Thoracic aorta (tissue), 2 donors: ENCODE measurements at regions not wholly inside any gene's neighbourhood (a gene's known extent, or its start where the extent isn't known, plus 50 kb on each side); places are given as distances from the start of the nearest gene placed in this dataset.

Experiments
- ATAC-seq: fragments of 150-250 bp; one replicate; pipeline ENCODE4 v1.8.0; 2017; ENCODE audit warnings: low read depth; ENCODE audit not compliant: insufficient number of reproducible peaks, low FRiP score
- DNase-seq: peaks from one replicate; pipeline ENCODE4 v3.0.0-alpha.2; 2020; ENCODE audit warnings: low spot score
- H3K27ac ChIP-seq, 2 donors: fragments of 200-600 bp; sonication (generic); 1 replicate in 1 of 2; 2 replicates in 1 of 2; pipeline ENCODE4 v1.5.1; 2016; ENCODE audit warnings: mild to moderate bottlenecking in 2 of 2, moderate library complexity in 2 of 2
- H3K27me3 ChIP-seq: fragments of 200-600 bp; sonication (generic); replicated peaks from 2 replicates; pipeline ENCODE4 v1.6.0; 2016; ENCODE audit warnings: mild to moderate bottlenecking; ENCODE audit not compliant: insufficient read depth
- H3K36me3 ChIP-seq: fragments of 200-600 bp; sonication (generic); one replicate; pipeline ENCODE4 v1.5.1; 2016
- H3K4me1 ChIP-seq, 2 donors: fragments of 200-600 bp; sonication (generic); 1 replicate in 1 of 2; 2 replicates in 1 of 2; pipeline versions ENCODE4 v1.5.1 to v1.6.0; 2016; ENCODE audit warnings: low read depth in 2 of 2, mild to moderate bottlenecking in 1 of 2; ENCODE audit not compliant: control insufficient read depth in 1 of 2
- H3K4me3 ChIP-seq: fragments of 200-600 bp; sonication (generic); 2 replicates; pipeline ENCODE4 v1.5.1; 2016; ENCODE audit warnings: mild to moderate bottlenecking
- H3K9me3 ChIP-seq: fragments of 200-600 bp; sonication (generic); 2 replicates; pipeline ENCODE4 v1.5.1; 2016
- TF ChIP-seq, protein P1 (sequence below): fragments of 200-600 bp; sonication (generic); IDR thresholded peaks from one replicate; pipeline ENCODE4 v1.5.1; 2019; ENCODE audit warnings: antibody characterized with exemption

DNA sequence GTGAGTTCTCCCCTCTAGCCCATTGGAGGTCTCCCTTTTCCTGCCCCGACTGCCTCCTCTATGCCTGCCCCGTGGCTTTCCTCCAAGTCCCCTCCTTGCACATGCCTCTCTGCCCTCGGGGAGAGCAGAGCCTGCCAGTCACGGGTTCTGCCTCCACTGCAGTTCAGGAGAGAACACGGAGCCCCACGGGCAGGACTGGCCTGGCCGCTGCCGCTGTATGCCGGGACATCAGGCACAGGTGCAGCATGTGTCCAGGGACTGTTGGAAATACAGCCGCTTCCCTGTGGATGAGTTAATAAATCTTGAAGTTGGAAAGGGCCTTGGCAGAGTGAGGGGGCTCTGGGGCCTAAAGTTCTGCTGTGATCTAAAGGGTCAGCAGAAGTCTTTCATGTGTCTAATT lies 676.6 kb downstream of the MATN1 start:
- Histone ChIP-seq H3K27ac (no peak overlapping the region), H3K4me1 (no peaks in the 10 kb centered on the region), H3K4me3 (no peak overlapping the region), H3K27me3 (no peaks in the 10 kb centered on the region), H3K9me3 (no peaks in the 10 kb centered on the region), H3K36me3 (no peaks in the 10 kb centered on the region)
- TF ChIP-seq, protein P1, sequence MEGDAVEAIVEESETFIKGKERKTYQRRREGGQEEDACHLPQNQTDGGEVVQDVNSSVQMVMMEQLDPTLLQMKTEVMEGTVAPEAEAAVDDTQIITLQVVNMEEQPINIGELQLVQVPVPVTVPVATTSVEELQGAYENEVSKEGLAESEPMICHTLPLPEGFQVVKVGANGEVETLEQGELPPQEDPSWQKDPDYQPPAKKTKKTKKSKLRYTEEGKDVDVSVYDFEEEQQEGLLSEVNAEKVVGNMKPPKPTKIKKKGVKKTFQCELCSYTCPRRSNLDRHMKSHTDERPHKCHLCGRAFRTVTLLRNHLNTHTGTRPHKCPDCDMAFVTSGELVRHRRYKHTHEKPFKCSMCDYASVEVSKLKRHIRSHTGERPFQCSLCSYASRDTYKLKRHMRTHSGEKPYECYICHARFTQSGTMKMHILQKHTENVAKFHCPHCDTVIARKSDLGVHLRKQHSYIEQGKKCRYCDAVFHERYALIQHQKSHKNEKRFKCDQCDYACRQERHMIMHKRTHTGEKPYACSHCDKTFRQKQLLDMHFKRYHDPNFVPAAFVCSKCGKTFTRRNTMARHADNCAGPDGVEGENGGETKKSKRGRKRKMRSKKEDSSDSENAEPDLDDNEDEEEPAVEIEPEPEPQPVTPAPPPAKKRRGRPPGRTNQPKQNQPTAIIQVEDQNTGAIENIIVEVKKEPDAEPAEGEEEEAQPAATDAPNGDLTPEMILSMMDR: no peak
- ATAC-seq: no peak
- no peak for DNase-seq

DNA sequence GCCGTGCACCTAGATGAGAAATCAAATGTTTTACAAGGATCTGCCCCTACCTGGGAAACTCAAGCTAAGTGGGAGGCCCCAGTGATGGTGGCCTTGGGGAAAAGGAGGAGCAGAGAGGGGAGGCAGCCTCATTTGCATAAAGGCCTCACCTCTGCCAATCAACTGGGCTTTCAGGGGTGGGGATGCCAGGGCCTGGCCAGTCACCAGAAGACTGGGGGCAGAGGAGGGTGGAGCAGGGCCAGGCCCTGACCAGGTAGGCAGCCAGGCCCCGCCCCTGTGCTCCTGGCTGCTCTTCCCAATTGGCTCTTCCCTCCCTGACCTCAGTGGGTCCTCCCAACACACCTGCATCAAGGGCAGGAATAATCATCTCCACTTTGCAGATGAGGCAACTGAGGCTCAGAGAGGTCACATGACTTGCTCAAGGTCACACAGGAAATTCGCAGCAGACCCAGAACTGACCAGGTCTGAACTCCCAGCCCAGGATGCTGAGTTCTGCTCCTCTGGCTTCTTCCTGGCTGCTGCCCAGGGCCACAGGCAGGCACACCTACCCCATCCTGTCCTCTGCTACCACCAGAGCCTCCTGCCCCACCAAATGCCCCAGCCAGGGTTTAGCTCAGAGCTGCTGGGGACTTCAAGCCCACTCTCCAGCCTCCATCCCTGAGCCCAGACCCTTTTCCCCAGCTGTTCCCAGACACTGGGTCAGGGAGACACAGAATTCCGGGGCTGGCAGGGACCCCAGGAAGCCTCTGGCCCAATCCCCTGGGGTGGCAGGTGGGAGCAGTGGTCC lies 677.9 kb downstream of the MATN1 start:
- no peak overlapping the region for H3K27ac ChIP-seq
- no peak for DNase-seq
- no peaks in the 10 kb centered on the region for H3K27me3 ChIP-seq
- no peak for ATAC-seq
- H3K4me3 ChIP-seq: no peak overlapping the region
- no peaks in the 10 kb centered on the region for H3K36me3 ChIP-seq
- H3K9me3 ChIP-seq: no peaks in the 10 kb centered on the region
- no peaks in the 10 kb centered on the region for H3K4me1 ChIP-seq
- TF ChIP-seq, protein P1: no peak

DNA sequence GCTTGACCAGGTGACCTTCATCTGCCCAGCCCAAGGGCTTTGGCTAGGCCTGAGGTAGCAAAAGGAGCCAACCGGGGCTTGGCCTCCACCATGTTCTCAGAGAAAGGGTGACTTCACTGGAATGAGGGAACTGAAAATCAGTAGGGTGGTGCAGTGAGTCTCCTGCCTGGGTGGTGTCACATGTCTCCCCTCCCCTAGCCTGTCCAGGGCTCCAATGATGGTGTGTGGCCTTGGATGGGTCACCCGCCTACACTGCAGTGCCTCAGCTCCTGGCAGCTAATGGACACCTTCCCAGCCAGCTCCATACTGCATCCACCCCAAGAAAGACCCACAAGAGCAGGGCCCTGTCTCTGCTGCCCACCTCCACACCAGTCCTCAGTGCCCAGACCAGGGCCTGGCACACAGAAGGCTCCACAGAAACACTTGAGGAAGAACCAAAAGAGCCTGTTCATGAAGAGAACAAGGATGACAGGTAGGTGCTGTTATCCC lies 678.7 kb downstream of the MATN1 start:
- no peaks in the 10 kb centered on the region for H3K4me1 ChIP-seq
- DNase-seq (no peak), ATAC-seq (no peak)
- no peak overlapping the region for H3K27ac ChIP-seq
- H3K9me3 ChIP-seq: no peaks in the 10 kb centered on the region
- no peak overlapping the region for H3K4me3 ChIP-seq
- H3K27me3 ChIP-seq: no peaks in the 10 kb centered on the region
- TF ChIP-seq, protein P1: no peak
- no peaks in the 10 kb centered on the region for H3K36me3 ChIP-seq

DNA sequence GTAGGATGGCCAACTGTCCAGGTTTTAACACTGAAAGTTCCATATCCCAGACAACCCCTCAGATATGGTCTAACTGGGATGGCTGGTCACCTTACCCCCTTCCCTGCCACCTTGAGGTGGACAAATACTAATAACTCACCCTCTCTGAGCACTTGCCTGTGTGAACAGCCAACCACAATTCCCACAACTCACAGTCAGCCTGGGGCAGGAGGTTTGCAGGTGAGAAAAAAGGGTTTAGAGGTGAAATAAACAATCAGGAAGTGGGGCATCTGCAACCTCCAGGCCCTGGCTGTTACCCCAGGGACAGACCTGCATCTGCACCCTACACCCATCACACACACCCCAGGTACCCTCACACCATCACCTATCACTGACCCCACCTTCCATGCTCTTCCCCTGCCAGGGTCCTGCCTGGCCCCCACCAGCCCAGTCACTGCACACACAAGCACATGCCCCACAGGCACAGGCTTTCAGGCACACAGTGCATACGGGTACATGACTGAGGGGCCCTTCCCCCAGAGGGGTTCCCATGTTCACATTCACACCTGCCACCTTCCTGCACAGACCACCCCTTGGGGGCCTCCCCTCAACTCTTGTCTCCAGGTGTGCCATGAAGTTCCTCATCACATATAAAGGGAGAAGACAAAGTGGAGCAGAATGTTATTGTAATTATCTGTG lies 679.5 kb downstream of the MATN1 start:
- Histone ChIP-seq H3K9me3 (no peaks in the 10 kb centered on the region), H3K4me3 (no peak overlapping the region), H3K27ac (no peak overlapping the region), H3K36me3 (no peaks in the 10 kb centered on the region), H3K27me3 (no peaks in the 10 kb centered on the region), H3K4me1 (no peaks in the 10 kb centered on the region)
- TF ChIP-seq, protein P1: no peak
- DNase-seq: no peak
- ATAC-seq: no peak

DNA sequence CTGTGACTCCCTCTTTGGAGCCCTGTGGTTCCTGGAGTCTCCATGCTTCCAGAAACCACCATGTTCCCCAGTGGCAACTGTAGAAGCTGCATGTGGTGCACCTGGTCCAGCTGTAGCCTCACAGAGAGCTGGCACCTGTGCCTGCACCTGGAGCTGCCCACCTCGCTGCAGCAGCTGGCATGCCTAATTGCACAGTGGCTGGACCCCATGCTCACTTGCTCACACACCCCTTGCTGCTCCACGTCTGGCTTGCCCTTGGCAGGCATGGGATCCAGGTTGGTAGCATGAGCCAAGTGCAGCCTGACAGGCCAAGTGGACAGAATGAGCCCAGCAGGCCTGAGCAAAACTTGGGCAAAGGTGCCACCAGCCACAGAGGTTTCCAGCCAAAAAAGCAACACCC lies 680.1 kb downstream of the MATN1 start:
- H3K9me3 ChIP-seq: no peaks in the 10 kb centered on the region
- DNase-seq (no peak), ATAC-seq (no peak)
- H3K27ac ChIP-seq: no peak overlapping the region
- TF ChIP-seq, protein P1: no peak
- H3K27me3 ChIP-seq: no peaks in the 10 kb centered on the region
- H3K4me3 ChIP-seq: no peak overlapping the region
- no peaks in the 10 kb centered on the region for H3K4me1 ChIP-seq
- no peaks in the 10 kb centered on the region for H3K36me3 ChIP-seq
